H7 (cell line): ENCODE measurements at regions not wholly inside any gene's neighbourhood (a gene's known extent, or its start where the extent isn't known, plus 50 kb on each side); places are given as distances from the start of the nearest gene placed in this dataset.
"Not testable (repeated sequence)": the region's sequence is repeated elsewhere in the genome, so short reads cannot be mapped to it uniquely, and the experiment has no call there.

Source experiments
- DNase-seq: peaks from one replicate; pipeline ENCODE4 v3.0.0; 2012
- H3K27me3 ChIP-seq: 2 replicates; pipeline ENCODE4 v1.6.0; 2011; ENCODE audit warnings: mild to moderate bottlenecking, low read length; ENCODE audit not compliant: control insufficient read depth, insufficient read depth
- H3K36me3 ChIP-seq: replicated peaks from 2 replicates; pipeline ENCODE4 v1.5.1; 2011; ENCODE audit warnings: low read length; ENCODE audit not compliant: control insufficient read depth, insufficient read depth
- H3K4me3 ChIP-seq: 2 replicates; pipeline ENCODE4 v1.5.1; 2011; ENCODE audit warnings: low read depth, mild to moderate bottlenecking, control low read depth, low read length, moderate library complexity; ENCODE audit not compliant: insufficient read depth

DNA sequence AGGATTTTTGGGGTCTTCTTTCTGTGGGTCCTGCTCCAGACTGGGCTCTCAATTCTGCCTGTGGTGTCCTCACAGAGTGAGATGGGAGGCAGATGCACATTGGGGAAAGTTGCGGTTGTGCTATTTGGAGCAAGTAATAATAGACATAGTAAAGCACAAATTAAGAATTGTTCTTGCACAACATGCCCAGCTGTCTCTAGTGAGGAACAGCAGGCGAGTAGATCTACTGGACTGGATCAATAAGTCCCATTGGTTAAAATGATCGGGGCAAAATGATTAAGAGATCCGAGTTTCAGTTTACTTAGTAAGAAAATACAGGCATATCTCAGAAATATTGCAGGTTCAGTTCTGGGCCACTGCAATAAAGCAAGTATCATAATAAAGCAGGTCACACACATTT is 448.3 kb upstream of the PROX1 start:
- no peak for DNase-seq
- Histone ChIP-seq H3K4me3 (no peak overlapping the region), H3K36me3 (no peaks in the 10 kb centered on the region), H3K27me3 (no peaks in the 10 kb centered on the region)

DNA sequence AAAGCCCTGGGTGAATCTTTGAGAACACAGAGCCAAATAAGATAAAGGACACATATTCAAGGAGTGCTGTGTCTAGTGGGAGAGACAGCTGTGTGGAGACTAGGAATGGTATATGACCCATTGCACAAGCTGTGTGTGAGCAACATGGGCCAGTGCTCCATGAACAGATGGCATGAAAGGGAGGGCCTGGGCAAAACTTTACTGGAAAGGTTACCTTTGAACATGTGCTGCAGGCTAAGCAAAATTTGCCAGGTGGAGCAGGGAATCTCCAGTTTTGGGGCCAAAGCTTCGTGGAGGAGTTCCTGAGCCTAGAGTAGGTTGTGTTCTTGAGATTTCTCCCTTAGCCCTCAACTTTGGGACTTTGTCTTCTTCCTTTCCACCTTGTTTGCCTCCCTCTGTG is 446.1 kb upstream of the PROX1 start:
- Histone ChIP-seq H3K4me3 (no peak overlapping the region), H3K36me3 (no peaks in the 10 kb centered on the region), H3K27me3 (no peaks in the 10 kb centered on the region)
- no peak for DNase-seq

DNA sequence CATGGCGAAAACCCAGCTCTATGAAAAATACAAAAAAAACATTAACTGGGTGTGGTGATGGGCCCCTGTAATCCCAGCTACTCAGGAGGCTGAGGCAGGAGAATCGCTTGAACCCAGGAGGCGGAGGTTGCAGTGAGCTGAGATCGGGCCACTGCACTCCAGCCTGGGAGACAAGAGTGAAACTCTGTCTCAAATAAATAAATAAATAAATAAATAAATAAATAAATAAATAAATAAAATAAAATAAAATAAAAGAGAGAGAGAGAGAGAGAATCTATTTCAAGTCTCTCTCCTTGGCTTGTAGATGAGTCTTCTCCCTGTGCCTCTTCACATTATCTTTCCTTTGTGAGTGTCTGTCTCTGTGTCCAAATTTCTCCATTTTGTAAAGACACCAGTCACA is 442.6 kb upstream of the PROX1 start:
- not testable (repeated sequence) for DNase-seq, H3K27me3 ChIP-seq, H3K36me3 ChIP-seq

DNA sequence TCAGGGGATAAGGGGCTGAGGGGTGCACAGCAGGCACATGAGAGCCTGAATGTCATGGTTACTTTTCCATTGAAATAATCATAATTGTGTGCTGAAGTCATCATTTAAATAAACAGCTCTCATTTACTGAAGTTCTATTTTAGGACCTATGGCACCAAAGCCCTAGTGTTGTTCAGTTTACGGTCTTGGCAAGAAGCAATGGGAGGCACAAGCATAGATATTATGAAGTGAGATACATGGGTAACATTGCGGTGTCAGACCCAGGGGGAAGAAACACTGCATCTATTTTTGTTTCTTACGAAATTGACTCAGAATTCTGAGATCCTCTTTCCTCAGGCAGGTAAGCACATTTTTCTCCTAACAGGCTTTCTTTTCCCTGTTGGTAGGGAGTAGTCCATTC is 437.8 kb upstream of the PROX1 start:
- no peaks in the 10 kb centered on the region for H3K36me3 ChIP-seq
- H3K4me3 ChIP-seq = no peak overlapping the region
- no peak for DNase-seq
- H3K27me3 ChIP-seq = no peaks in the 10 kb centered on the region

More for the DNA sequence above, 442.6 kb upstream of the PROX1 start:
- not testable (repeated sequence) for H3K4me3 ChIP-seq

DNA sequence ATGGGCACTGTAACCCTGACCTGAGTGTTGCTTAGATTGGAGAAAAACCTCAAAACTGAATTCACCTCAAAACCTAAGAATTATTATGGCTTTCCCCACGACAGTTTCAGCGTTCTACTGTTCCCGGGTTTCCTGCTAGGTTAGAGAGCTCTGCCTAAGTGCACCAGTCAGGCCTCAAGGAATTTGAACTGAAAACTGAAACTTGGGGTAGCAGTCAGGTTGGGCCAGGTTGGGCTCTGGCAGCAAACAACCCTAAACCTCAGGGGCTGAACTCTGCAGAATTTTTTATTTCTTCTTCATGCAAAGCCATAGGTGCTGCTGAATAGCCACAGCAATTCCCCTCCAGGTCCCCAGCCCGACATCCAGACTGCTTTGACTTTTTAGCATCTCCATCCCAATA is 437.0 kb upstream of the PROX1 start:
- H3K4me3 ChIP-seq = no peak overlapping the region
- no peak for DNase-seq
- no peaks in the 10 kb centered on the region for H3K36me3 ChIP-seq
- no peaks in the 10 kb centered on the region for H3K27me3 ChIP-seq

DNA sequence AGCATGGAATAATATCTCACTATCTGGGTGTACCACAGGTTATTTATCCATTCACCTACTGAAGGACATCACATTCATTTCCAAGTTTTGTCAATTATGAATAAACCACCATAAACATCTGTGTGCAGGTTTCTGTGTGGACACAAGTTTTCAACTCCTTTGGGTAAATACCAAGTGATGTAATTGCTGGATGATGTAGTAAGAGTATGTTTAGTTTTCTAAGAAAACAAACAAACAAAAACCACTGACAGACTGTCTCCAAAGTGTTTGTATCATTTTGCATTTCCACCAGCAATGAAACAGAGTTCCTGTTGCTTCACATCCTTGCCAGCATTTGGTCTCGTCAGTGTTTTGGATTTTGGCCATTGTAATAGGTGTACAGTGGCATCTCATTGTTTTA is 435.7 kb upstream of the PROX1 start:
- no peaks in the 10 kb centered on the region for H3K27me3 ChIP-seq

DNA sequence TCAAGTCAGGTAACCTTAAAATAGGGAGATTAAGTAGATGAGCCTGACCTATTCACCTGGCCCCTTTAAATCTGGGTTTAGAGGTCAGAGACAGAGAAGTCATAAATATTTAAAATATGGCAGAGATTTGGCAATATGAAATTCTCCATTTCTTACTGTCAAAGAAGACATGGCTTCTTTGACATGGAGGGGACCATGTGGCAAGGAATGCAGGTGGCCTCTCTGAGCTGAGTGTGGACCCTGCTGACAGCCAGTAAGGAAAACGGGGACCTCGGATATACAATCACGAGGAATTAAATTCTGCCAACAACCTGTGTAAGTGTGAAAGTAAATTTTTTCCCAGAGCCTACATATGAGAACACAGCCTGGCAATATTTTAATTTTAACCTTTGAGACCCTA is 427.5 kb upstream of the PROX1 start:
- no peaks in the 10 kb centered on the region for H3K27me3 ChIP-seq
- H3K4me3 ChIP-seq = no peak overlapping the region
- no peaks in the 10 kb centered on the region for H3K36me3 ChIP-seq
- no peak for DNase-seq

More for the DNA sequence above, 435.7 kb upstream of the PROX1 start:
- Histone ChIP-seq H3K4me3 (no peak overlapping the region), H3K36me3 (no peaks in the 10 kb centered on the region)
- DNase-seq = no peak

DNA sequence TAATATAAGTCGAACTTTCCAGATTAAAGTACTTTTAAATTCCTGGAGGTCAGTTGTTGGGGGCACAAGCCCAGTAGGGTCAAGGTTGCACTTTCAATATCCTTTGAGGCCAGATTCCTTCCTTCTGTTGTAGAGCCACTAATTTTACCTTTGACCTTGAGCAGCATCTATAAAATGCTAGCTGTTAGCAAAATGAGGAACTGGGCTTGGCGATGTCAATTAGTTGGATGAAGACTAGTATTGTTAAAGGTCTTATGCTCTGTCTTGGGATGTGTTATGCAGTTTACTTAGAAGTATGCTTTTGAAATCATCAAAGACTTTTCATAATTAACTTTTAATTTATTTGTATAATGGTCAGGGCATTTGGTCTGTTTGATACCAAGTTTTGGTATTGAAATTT is 425.9 kb upstream of the PROX1 start:
- H3K4me3 ChIP-seq = no peak overlapping the region
- no peaks in the 10 kb centered on the region for H3K36me3 ChIP-seq
- DNase-seq = no peak
- H3K27me3 ChIP-seq = no peaks in the 10 kb centered on the region

DNA sequence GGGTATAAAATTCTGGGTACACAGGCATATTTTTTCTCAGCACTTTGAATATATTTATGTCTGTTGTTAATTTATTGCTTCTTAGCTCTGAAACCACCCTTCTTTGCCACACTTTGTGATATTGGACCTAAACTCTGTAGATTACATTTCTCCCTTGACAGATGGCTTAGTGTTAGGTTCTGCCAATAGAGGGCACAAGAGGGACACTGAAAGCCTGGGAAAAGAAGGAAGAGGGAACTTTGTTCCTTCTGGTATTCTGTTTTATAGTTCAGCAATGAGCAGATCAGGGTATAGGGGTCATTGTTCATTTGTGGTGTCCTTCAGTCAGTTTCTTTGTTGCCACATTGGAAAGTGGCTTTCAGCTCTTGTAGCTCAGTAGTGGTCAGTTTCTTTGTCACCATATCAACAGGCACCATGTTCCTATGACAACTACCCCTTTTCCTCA is 423.5 kb upstream of the PROX1 start:
- Histone ChIP-seq H3K4me3 (no peak overlapping the region), H3K27me3 (no peaks in the 10 kb centered on the region), H3K36me3 (no peaks in the 10 kb centered on the region)
- DNase-seq = peak; percentile 47

DNA sequence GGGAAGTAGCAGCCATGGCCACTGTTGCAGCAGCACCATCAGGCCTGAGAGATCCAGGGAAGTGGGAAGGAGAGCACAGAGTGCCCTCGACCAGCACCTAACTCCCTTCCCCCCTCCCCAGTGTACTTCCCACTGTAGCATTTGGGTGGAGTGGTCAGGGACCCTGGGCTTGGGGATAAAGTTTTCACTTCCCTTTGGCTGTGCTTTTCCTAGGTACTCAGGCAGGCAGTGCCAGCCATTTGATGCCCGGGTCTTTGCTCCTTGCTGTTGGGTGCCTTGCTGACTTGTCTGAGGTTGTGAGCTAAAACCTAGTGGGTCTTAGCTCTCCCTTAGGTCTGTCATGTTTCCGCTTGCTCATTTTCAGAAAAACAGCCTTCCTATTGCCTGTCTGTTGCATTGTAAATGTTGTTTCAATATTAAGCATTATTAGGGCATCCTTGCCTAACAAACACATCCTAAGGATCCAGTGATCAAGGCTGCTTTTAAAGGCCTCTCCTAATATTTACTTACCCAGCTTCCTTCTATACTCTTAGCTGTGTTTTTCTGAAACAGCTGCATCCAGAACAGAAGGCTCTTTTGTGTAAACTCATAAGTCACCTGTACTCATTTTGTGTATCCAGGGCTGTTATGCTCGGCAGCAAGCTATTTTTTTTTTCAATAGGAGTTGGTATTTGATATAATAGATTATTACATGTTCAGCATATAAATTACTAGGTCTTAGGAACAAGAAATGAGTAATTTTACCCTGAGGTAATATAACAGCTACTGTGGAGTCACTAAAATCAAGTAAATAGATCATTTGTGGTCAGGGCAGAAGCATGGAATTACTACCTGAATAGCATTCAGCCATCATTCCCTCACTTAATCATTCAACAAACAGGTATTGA is 418.6 kb upstream of the PROX1 start:
- DNase-seq = no peak
- Histone ChIP-seq H3K4me3 (no peak overlapping the region), H3K36me3 (no peaks in the 10 kb centered on the region), H3K27me3 (no peaks in the 10 kb centered on the region)

DNA sequence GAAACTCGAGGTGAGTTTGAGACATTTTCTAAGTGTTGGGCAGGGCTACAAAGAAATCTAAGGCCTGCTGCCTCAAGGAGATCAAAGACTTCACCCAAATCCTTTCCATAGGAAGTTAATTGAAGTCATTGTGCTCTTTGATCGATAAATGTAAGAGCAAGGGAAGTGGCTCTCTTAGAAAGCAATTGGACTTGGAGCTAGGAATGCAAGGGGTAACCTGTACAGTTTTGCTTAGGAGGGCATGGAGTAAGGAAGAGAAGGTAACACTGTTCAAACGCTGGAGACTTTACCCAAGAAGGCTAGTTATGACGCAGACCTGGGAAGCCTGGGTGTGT is 418.0 kb upstream of the PROX1 start:
- Histone ChIP-seq H3K4me3 (no peak overlapping the region), H3K36me3 (no peaks in the 10 kb centered on the region), H3K27me3 (no peaks in the 10 kb centered on the region)
- no peak for DNase-seq

DNA sequence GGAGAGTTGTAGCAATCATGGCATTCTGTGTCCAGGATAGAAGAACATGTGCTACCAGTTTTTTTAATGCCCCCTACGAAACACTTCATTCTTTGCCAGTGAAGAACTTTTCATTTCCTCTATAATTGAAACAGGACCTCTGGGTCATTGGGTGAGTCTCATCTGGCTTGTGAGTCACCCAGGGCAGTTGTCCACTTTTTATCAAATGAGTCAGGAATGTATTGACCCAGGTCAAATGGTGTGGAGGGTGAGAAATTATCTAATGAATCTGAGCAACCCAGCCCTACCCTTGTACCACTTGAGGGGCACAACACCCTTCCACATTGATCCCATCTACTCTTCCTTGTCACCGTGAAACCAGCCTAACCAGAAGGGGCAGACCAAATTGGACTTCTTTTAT is 417.3 kb upstream of the PROX1 start:
- DNase-seq = no peak
- H3K4me3 ChIP-seq = no peak overlapping the region
- H3K36me3 ChIP-seq = no peaks in the 10 kb centered on the region
- no peaks in the 10 kb centered on the region for H3K27me3 ChIP-seq

DNA sequence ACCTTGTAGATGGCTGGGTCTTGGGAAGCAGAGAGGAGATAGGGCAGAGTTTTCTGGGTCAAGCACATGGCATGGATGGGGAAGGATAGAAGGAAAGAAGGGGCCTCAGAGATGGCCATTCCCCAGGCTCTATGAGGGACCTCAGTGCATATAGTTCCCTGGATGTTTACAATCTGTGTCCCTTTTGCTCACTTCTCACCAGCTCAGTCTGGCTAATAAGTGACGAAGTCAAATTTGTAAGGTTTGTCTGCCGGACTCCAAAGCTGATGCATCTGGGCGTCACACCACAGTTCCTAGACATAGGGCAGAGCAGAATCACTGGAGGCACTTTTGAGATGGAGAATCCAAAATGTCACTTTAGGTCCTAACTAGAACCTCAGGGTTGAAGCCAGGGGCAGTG is 416.4 kb upstream of the PROX1 start:
- Histone ChIP-seq H3K4me3 (no peak overlapping the region), H3K27me3 (no peaks in the 10 kb centered on the region), H3K36me3 (no peaks in the 10 kb centered on the region)
- DNase-seq = no peak

DNA sequence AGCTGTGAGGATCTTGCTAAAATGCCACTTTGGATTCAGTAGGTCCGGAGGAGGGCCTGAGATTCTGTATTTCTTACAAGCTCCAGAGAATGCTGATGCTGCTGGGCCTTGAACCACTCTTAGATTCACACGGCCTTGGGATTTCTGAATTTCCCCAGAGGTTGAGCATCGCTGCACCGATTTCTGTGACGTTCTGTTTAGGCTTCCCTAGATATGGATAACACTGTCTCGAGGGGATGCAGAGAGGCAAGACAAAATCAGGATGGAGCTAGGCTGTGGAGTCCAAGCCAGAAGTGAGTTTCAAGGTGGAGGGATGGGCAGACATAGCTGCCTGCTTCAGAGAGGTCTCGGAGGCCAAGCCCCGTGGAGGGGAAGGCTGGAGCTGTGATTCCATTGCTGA is 415.9 kb upstream of the PROX1 start:
- no peak for DNase-seq
- Histone ChIP-seq H3K36me3 (no peaks in the 10 kb centered on the region), H3K27me3 (no peaks in the 10 kb centered on the region)

DNA sequence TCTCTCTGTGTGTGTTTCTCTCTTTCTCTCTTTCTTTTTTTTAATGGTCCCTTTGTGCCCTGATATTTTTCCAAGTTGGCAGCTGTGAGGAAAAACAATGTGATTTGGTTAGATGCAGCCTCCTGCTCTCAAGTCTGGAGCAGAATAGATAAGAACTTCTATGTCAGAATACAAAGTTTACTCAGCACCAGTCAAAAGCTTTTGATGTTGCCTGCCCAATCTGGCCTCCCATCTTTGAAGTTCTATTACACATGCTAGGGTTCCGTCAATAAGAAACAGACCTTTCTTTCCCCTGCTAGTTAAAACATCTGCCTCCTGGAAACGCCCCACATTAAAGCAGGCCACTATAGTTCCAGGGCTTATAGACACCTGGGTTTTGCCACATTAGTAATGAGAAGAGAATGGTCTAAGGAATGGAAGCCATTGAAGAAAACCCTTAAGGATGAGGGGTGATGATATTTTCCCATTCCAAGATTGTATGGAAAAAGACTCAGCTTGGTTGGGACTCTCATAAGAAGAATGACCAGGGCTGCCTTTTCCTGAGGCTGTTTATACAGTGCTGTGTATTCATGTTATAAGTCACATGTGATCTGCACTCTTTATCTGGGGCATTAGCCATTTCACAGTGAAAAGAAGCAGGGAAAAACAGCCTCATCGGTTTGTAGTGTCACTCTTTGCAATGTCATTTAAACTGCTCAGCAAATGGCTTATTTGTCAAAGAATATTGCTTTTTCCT is 414.7 kb upstream of the PROX1 start:
- no peak overlapping the region for H3K4me3 ChIP-seq
- no peaks in the 10 kb centered on the region for H3K36me3 ChIP-seq
- no peaks in the 10 kb centered on the region for H3K27me3 ChIP-seq
- no peak for DNase-seq

More for the DNA sequence above, 415.9 kb upstream of the PROX1 start:
- no peak overlapping the region for H3K4me3 ChIP-seq
